LNCAP (cell line): ENCODE measurements at regions not wholly inside any gene's neighbourhood (a gene's known extent, or its start where the extent isn't known, plus 50 kb on each side); places are given as distances from the start of the nearest gene placed in this dataset.

Experiments
- TF ChIP-seq, protein P1 (sequence below): fragments of 450-650 bp; IDR thresholded peaks from 2 replicates; pipeline ENCODE4 v1.5.1; 2017; ENCODE audit warnings: mild to moderate bottlenecking

DNA sequence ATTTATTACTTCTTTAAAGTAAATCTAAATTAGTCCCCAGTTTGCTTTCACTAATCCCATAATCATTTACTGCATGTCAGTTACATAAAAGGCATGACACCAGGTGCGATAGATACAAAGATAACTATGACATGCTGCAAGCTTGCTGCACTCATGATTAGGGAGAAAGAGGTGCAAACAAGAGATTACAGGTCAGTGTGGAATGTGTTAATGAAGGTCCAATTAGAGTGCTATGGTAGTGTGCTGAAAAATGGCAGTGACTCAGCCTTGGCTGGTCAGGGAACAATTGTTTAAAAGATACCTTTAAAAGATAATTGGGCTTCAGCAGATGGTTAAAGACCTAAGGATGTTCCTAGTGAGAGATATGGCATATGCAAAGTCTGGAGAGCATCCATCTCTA lies 352.6 kb upstream of the TGFBR2 start:
- TF ChIP-seq, protein P1, sequence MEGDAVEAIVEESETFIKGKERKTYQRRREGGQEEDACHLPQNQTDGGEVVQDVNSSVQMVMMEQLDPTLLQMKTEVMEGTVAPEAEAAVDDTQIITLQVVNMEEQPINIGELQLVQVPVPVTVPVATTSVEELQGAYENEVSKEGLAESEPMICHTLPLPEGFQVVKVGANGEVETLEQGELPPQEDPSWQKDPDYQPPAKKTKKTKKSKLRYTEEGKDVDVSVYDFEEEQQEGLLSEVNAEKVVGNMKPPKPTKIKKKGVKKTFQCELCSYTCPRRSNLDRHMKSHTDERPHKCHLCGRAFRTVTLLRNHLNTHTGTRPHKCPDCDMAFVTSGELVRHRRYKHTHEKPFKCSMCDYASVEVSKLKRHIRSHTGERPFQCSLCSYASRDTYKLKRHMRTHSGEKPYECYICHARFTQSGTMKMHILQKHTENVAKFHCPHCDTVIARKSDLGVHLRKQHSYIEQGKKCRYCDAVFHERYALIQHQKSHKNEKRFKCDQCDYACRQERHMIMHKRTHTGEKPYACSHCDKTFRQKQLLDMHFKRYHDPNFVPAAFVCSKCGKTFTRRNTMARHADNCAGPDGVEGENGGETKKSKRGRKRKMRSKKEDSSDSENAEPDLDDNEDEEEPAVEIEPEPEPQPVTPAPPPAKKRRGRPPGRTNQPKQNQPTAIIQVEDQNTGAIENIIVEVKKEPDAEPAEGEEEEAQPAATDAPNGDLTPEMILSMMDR = no peak

DNA sequence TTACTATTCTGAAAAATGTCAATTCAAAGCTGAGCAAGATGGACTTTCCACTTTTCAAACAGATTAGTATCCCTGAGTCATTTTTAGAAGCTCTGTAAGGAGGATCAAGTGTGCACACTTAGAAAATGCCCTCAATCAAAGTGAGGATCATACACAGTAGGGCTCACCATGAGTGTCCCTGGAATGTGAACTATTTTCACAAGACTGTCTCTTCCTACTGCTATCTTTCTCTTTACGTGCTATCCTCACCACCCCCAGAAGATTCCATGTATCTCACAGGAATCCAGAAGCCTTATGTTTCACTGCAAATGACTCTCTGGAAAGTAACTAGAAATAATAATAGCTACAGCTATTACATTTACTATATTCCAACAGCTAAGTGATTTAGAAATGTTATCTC lies 349.9 kb upstream of the TGFBR2 start:
- TF ChIP-seq, protein P1 = no peak

DNA sequence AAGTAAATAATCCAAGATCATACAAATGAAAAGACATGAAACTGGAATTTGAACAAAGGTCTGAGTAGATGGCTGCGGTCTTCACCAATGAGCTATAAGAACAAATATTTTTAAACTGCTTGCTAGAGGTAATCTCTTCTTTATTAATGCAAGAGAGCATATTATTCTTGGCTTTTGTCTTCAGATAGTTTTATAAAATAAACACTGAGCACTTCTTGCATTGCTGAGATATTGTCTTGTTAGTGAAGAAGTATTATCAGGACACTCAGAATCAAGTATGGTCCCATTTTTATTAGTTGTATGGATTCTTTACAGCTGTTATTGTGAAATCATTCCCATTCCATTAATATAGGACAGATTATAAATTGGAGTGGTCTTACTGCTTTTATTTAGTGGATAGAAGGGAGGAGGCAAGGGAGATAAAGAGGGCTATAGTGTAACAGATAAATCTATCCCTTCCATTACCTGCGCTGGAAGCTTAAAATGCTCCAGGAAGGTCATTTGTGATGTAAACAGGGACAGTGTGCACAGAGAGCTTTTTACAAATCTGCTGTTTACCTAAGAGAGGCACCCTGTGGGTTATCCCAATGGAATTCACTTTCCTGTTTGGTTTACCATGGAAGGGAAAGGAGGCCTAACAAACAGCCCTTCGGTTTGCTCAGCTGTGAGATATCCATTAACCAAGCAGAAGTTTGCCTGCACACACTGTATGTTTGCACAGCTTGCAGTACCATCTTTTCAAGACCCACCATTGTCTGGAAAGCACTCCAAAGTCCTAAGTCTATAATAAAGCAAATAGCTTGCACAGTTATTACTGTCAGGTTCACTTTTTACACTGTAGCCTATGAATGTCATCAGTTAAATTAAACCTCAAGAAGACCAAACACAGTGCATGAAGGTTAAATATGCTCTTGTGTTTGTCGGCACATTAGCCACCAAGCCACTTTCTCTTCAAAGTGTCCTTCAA lies 347.7 kb upstream of the TGFBR2 start:
- TF ChIP-seq, protein P1 = no peak

DNA sequence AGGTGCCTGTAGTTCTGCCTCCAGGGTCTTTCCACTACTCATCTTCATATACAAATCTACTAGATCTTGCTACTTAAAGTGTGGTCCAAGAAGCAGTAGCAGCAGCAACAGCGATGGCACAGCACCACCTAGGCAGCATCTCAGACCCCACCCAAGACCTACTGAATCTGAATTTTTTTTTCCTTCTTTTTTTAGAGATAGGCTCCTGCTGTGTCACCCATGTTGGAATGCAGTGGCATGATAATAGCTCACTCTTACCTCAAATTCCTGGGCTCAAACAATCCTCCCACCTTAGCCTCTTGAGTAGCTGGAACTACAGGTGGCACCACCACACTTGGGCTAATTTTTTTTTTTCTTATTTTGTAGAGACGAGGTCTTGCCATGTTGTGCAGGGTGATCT lies 346.7 kb upstream of the TGFBR2 start:
- TF ChIP-seq, protein P1 = no peak

DNA sequence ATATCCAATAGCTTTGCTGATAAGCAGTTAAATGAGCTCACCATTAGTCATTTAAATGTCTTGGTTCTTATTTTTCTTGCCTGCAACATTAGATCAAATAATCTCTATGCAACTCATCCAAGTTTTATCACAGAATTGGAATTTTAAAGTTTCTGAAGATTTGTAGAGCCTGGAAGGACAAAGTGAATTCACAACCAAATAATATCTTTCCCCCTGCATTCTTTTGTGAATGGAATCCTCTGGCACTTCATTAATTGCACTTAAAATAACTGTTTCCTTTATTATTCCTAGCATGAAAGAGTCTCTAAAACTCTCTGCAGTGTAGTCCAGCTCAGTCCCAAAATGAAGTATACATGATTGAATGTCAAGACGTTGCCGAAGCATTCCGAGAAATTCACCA lies 345.6 kb upstream of the TGFBR2 start:
- TF ChIP-seq, protein P1 = no peak

DNA sequence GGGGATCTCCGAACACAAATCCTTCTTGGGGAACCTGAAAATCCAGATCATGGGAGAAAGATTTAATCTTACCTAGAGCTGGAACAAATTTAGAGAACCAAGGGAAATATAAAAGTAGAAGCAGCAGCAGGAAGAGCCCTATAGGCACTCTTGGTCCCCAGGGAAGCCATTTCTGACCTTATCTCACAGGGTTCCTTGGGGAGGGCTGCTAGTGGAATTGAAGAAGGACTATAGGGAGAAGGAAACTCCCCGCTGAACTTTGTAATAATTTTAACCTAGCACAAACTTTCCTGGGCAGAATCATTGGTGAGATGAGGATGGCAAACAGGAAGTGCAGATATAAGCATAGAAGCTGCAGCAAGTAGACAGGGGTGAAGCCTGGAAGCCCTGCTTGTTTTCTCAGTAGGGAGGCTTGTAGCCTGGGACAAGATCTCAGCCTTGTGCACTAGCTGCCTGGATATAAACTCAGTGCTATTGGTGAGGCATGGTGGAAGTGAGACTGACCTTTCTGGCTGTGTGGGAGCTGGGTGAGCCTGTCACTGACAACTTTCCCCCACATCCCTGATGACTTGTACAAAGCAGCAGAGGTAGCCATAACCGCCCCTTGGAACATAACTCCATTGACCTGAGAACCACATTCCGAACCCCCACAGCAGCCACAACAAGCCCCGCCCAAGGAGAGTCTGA lies 343.0 kb upstream of the TGFBR2 start:
- TF ChIP-seq, protein P1 = no peak

DNA sequence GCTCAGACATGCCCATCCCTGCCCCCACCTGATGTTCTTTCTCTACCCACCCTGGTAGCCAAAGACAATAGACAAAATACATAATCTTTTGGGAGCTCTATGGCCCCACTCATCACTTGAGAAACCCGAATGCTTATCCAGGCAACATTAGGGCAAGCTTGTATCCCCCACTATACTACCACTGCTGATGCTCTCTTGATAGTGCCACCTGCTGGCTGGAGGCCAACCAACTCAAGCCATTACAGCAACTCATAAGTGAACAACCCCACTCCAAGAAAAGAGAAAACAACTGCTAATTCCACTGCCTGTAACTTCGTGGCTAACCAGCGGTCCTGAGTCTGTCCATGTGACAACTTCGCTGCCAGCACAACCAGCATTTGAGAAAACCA lies 342.5 kb upstream of the TGFBR2 start:
- TF ChIP-seq, protein P1 = no peak
